ENCODE measurements at regions not wholly inside any gene's neighbourhood (a gene's known extent, or its start where the extent isn't known, plus 50 kb on each side); places are given as distances from the start of the nearest gene placed in this dataset.

GRCh38 chr6:133613211-133613610, 275.7 kb upstream of the TCF21 start:
- TF ChIP-seq, protein P1, sequence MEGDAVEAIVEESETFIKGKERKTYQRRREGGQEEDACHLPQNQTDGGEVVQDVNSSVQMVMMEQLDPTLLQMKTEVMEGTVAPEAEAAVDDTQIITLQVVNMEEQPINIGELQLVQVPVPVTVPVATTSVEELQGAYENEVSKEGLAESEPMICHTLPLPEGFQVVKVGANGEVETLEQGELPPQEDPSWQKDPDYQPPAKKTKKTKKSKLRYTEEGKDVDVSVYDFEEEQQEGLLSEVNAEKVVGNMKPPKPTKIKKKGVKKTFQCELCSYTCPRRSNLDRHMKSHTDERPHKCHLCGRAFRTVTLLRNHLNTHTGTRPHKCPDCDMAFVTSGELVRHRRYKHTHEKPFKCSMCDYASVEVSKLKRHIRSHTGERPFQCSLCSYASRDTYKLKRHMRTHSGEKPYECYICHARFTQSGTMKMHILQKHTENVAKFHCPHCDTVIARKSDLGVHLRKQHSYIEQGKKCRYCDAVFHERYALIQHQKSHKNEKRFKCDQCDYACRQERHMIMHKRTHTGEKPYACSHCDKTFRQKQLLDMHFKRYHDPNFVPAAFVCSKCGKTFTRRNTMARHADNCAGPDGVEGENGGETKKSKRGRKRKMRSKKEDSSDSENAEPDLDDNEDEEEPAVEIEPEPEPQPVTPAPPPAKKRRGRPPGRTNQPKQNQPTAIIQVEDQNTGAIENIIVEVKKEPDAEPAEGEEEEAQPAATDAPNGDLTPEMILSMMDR (IDR thresholded peaks at IDR 0.05), result no peak
- no peak for TF ChIP-seq EZH2phosphoT487 (IDR thresholded peaks at IDR 0.05)

All from neural progenitor cell (in vitro differentiated cells).